ENCODE measurements at regions not wholly inside any gene's neighbourhood (a gene's known extent, or its start where the extent isn't known, plus 50 kb on each side); places are given as distances from the start of the nearest gene placed in this dataset.
"Not testable (repeated sequence)": the region's sequence is repeated elsewhere in the genome, so short reads cannot be mapped to it uniquely, and the experiment has no call there.

DNA sequence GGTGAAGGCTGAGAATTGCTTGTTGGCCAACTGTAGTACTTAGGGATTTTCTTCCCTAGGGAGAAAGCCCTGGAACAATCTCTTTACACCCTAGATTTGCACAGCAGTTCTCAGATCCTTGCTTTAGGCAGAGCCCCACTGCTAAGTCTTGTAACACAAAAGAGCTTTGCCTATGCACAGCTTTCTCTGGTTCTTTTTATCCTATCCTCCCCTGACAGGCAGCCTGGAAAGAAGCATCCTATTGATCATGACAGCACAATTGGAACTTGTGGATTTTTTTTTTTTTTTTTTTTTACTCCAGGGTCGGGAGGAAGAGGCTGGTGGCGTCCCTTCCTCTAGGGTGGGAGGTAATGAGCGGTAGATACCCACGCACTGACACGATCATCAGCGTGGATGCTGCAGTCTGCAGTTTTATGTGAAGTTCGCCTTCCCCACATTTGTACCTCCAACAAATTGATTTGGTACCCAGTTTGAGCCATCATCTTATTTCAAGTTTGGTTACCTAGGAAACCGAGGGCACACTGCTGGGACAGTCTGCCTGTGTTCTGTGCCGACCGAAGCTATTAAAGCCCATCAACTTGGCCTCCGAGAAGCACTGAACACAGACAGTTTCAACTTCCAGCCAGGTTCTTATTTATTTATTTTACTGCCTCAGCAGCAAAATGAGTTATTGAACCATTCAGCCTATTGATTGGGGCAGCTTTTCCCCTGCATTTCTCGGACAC is 110.1 kb downstream of the NRN1 start:
- DNase-seq (ENCODE audit: low spot score), result no peak

DNA sequence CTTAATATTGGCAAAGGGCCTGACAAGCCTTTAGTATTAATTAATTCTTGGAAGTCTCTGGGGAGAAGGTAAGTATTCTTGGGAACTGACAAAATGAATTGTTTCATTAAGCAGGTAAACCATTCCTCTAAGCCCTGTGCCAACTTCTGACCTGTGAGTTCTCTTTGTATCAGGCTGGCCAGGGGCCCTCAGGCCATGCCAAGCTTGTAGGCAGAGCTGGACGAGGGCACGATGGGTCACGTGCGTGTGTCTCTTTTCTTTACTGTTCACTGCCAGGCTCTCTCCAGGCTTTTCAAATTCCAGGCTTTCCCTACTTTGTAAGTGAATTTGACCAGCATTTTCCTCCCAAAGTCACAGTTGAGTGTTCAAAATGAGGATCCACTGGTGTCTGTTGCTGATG is 112.4 kb downstream of the NRN1 start:
- no peak for DNase-seq (ENCODE audit: low spot score)

DNA sequence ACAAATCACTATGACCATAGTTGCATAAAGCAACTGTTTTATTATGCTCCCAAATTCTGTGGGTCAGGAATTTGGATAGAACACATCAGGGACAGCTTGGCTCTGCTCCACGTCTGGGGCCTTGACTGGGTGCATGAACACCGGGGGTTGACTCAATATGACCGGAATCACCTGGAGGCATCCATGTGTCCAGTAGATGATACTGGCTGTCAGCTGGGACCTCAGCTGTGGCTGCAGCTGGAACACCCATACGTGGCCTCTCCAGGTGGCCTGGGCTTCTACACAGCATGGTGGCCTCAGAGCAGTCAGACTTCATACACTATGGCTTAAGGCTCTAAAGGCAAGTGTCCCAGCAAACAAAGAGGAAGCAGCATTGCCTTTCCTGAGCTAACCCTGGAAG is 113.4 kb downstream of the NRN1 start:
- no peak for DNase-seq (ENCODE audit: low spot score)

DNA sequence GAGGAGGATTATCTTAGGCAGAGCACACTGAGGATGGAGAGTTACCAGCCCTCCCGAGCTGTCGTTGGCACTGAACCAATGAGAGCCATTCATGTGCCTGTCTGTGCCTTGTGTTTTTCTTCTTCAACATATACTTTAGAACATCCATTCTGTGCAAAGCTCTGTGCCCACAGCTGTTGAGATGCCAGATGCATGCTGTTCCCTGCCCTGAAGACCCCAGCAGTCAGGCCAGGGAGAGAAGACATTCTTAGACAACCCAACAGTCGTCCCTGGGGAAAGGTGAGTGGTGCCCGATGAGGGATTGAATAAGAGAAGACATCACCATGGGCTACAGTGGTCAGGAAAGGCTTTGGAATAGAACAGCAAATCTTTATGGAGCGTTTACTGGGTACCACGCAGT is 114.1 kb downstream of the NRN1 start:
- DNase-seq (ENCODE audit: low spot score), result no peak

DNA sequence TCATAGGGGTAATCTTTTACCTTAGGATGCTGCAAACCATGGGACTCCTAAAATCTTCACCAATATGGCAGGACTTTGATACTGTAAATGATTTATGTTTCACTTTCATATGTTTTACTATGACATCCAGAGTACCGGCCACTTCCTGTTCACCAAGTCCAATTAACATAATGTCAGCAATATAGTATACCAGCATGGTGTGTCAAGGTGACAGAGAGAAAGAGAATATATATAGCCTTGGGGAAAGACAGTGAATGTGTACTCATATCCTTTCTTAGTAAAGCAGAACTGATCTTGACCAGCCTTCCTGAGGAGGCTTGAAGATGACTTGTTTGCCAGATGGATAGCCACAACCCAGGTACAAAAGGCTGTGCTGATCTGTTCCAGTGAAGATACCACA is 127.9 kb downstream of the NRN1 start:
- DNase-seq (ENCODE audit: low spot score), result no peak

DNA sequence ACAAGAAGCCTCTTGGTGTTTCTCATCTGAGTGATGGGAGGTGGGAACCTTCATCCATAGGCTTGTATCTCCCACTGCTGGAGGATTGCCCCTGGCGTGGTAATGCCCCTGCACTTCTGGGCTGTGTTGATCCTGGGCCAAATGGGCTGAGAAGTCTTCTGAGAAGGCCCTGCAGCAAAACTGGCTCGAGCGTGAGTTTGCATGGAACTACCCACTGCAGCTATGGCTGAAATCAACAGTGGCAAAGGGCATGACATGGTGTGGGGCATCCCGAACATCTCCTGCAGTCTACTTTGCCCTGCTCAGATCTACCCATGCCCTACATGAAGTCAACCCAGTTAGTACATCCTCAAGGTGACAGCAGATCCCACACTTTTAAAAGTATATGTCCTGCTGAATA is 130.6 kb downstream of the NRN1 start:
- DNase-seq (ENCODE audit: low spot score), result no peak

DNA sequence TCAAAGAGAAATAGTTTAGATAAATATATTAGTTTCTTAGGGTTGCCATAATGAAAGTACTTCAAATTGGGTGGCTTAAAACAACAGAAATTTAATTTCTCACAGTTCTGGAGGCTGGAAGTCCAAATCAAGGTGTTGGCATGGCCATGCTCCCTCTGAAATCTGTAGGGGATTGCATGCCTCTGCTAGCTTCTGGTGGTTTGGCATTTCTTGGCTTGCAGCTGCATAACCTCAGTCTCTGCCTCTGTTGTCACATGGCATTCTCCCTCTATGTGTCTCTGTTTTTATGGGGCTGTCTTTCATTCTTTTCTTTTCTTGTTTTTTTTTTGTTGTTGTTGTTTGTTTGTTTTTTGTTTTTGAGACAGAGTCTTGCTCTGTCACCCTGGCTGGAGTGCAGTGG is 132.7 kb downstream of the NRN1 start:
- DNase-seq (ENCODE audit: low spot score), result not testable (repeated sequence)

DNA sequence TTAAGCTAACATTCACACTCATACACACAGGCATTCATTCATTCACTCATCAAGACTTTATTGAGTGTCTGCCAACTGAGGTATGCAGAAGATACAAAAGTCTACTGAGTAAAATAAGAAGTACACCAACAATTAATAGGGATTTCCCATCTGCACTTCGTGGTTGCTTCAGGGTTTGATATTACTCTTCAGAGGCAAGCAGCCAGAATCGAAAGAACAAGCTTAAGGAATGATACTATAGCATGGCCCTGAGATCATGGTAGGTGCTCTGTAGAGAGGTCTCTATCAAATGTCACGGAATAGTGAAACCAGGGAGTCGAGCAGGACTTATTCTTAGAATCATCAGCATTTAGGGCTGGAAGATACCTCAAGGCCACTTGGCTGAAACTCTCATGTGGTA is 135.4 kb downstream of the NRN1 start:
- no peak for DNase-seq (ENCODE audit: low spot score)

DNA sequence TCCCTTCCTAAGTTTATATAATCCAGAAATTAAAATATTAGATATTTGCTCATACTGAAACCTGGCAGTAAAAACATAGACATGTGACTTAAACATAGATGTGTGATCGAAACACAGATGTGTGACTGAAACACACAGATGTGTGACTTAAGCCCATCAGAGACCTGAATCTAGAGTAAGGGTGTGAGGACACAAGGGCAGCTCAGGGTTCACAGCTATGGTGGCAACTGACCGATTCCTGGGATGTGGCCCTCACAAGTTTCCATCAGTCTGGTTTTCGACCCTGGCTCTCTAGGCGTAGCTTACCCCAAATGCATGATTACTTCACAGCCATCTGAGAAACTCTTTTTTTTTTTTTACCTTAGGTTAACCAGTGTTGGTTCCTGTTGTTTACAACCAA is 137.0 kb downstream of the NRN1 start:
- no peak for DNase-seq (ENCODE audit: low spot score)

DNA sequence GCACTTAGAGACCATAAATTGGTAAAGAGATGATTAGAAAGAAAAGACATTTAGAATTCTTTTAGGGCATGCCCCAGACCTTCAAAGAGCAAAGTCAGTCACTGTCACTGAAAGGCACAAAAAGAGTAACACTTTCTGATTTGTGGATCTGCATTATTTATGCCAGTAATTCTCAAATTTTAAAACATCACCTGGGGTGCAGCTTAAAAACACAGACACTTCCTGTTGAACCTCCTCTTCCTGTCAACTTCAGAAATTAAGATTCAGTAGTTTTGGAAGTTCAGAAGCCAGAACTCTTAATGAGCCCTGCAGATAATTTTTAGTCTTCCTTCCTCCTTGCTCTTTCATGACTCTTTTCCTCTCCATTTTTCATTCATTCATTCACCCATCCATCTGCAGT is 137.5 kb downstream of the NRN1 start:
- DNase-seq (ENCODE audit: low spot score), result peak; percentile 10

DNA sequence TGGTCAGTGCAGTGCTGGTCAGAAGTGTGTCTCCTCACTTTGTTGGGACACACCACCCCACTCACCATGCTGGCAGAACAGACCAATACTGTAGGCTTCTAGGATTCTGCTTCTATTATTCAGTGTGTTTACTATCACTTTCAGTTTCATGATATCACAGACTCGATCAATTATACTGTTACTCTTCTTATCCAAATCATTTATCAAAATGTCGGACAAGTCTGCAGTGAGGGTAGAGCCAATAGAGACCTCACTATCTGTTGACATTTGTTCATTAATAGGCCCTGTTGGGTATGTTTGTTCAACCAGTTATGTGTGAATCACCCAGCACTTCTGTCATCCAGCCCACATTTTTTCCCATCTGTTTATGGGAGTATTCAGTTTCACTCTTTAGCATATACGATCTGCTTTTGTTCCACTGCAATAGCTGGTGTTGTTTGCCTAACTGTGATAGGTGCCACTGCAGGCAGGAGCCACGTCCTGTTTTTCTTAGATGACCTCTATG is 140.1 kb downstream of the NRN1 start:
- DNase-seq (ENCODE audit: low spot score), result peak; percentile 28

DNA sequence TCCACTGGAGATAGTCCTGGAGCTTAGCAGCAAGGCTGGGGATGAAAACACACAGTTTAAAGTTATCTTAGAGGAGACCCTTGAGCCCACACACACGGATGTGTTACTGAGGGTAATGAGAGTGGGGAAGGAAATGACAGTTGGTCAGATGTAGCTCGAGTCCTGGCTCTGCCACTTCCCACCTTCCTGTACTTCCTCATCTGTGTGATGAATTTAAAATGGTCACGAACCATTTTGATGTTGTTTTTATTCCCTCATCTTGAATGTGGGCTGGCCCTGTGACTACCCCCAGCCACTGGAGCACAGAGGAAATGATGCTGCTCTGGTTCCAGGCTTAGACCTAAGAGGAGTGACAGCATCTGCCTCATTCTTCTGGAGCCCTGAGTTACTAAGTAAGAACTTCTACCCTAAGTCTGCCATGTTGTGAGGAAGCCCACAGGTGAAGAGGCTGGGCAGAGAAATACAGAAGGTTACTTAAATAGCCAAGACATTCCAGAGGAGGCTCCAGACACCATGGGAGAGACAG is 141.2 kb downstream of the NRN1 start:
- DNase-seq (ENCODE audit: low spot score), result no peak

DNA sequence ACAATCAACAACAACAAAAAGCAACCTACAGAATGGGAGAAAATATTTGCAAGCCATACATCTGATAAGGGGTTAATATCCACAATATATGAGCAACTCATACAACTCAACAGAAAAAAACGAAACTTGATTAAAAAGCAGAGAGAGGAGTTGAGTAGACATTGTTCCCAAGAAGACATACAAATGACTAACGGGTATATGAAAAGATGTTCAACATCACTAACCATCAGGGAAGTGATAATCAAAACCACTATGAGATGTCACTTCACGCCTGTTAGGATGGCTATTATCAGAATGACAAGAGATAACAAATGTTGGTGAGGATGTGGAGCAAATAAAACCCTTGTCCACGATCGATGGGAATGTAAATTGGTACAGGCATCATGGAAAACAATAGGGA is 145.9 kb downstream of the NRN1 start:
- DNase-seq (ENCODE audit: low spot score), result no peak

DNA sequence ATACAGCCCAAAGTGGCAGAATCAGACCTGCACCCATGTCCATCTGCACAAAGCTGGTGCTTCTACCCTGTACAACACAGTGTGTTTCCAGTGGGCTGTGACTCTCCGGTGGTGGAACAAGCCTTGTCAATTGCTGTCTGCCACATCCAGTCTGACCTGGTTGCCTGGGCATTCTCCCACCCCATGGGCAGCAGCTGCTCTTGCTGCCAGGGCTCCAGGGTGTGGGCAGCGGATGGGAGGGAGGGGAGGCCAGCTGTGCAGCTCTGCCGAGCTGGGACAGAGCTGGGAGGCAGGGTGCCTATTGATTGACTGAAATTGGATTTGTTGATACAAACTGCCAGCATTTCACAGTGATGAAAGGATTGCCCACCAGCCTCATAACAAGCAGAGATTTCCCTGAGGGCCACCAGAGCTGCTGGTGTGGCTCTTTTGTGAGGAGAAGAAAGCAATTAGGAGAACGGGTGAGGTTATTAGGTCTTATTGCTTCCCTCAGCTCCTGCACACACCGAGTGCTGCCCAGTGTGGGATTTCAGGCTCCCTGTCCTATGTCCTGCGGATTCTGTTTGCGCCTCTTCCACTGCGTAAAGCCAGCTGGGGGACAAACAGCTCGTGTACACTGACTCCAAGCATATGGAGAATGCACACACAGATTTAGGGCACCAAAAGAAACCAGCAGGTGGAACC is 150.8 kb downstream of the NRN1 start:
- no peak for DNase-seq (ENCODE audit: low spot score)

DNA sequence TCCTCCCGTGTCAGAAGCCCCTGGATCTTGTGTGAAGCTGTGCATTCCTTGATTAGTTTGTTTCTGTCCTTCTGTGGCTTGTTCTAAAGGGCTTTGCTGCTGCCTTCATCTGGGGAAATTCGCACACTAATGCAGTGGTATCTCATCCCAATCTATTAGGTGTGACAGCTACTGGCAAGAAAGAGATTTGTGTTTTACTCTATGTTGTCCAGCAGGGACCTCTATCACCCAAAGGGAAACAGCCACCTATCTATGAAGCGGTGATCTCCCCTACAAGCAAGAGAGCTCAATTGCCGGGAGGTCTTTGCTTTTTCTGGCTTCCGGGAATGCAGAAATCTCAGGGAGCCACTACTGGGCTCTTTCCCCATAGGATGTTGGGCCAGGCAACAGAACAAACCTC is 151.8 kb downstream of the NRN1 start:
- DNase-seq (ENCODE audit: low spot score), result no peak

DNA sequence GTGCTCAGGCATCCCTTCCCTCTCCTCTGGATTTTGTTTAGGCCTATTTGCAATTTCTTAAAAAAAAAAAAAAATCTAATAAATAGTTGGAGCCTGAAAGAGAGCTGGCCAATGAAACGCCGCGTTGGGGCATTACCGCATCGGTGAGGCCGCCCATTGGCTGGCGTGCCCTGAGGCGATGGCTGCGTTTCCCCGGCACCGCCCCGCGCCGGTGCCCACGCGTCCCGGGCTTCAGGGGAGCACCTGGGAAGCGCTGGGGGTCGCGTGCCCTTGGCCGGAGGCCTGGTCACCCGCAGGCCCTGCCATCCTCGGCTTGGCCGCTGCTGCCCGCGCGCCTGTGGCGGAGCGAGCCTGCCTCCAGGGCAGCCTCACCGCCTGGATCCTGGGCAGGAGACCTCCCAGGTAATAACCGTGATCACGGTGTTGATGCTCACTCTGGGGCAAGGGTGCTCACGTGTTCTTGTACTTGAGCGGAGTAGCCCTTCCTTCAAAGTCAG is 155.4 kb downstream of the NRN1 start:
- DNase-seq (ENCODE audit: low spot score), result peak; percentile 65

DNA sequence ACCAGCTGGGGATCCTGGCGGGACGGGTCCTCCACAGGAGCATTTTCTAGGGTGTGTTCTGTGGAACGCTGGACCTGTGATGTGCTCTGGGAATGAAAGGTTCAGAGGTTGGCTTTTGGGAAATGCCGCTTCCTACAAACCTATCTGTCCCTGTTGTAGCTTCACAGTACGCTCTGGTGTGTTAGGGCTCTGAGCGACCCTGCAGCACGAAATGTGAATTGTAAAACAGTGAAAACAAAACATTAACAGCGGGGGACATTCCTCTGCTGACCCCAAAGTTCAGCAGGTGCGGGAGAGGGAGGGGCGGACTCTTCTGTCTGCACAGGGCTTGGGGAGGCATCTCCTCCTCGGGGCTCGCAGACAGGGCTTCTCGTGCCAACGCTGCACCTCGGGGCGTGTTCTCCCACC is 155.9 kb downstream of the NRN1 start:
- no peak for DNase-seq (ENCODE audit: low spot score)

DNA sequence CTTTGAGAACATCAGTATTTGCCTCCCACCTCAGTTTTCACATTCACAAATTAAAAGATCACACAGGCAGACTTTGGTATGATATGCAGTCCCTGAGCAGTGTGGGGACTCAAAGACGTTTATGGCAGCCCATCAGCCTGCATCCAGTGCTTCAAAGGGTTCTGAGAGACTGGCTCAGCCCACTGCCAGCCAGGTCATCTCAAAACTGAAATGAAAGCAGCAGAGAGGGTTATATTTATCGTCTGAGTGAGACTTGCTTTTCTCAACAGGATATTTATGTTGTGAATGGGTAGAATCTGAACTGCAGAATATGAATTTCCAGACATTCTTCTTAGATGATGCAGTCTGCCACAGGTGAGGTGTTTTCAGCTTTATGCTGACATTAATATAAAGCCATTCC is 159.8 kb downstream of the NRN1 start:
- no peak for DNase-seq (ENCODE audit: low spot score)

DNA sequence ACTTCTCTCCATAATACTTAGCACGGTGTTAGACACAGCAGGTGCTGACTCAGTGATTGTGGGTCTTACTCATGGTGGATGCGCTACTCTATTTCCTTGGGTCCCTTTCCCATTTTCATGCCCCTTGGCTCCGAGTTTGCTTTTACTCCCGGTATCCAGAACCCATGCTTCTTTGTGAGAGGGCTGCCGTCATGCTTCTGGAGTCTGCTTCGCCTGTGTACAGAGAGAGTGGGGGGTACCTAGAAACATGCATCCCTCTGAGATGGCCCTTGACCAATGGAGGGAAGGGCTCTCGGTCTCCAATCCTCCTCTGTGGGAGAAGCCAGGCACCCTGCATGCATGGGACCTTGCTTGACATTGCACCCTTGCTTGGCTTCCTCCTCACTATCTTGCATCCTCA is 160.4 kb downstream of the NRN1 start:
- no peak for DNase-seq (ENCODE audit: low spot score)

DNA sequence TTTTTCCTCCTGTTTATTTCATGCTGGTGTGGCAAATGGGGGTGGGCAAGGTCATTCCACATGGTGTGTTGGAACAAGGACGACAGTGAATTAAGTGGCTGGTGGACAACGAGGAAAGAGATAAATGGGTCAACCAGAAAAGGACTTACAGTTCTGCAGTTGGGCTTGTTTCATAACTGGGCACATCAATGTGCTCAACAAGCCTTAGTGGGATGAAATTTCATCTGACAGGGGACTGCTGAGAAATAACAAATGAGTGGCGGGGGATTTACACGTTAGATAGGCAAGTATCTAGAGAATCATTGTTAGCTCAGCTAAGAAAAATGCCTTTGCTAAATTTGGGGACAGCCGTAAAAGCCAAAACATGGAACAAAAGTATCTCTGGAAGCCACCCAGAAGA is 163.6 kb downstream of the NRN1 start:
- no peak for DNase-seq (ENCODE audit: low spot score)

DNA sequence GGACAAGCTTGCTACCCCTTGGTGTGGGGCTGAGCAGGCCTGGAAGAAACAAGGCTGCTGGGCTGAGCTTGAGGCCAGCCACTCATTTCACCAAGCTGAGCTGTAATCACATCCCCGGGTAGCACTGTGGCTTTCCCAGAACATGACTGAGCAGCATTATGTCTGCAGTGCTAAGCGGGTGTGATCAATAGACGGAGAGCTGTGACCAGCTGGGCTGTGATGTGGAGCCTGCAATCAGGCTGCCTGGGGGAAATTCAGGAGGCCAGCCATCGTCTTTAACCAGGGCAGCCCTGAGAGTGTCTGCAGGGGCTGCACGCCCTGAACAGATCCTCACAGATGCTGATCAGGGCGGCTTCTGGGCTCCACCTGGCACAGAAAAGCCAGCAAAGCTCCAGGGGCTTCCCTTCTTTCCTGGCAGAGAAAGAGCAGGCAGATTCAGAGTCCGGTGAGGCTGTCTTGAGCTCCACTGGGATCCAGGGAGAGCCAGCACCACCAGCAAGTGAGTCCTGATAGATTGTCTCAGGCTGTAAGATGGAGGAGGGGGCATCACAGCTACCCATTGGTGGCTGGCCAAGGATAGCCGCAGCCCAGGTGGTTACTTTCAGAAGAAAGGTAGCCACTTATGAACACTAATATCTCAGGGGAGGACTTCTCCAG is 165.9 kb downstream of the NRN1 start:
- DNase-seq (ENCODE audit: low spot score), result no peak

DNA sequence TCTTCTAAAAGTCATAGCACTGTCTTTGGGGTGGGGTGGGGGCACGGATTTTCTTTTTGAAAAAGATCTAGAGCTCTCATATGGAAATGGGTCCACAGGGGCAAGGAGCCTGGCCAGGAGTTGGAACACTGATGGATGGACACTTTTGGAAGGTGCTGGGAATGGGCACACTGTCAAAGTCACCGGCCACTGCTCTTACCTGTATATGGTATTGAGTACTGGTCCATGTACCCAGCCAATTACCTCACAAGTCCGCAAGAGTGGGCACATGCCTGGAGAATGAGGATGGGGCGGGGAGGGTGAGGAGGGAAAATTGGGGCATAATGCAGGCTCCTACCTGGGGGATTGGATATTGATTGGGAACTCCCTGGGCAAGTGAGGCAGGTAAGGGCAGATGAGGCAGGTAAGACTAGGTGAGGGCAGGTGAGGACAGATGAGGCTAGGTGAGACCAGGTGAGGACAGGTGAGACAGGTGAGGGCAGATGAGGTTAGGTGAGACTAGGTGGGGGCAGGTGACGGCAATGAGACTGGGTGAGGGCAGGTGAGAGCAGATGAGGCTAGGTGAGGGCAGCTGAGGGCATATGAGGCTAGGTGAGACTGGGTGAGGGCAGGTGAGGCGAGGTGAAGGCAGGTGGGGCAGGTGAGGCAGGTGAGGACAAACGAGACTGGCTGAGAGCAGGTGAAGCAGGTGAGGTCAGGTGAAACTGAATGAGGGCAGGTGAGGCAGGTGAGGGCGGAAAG is 167.9 kb downstream of the NRN1 start:
- no peak for DNase-seq (ENCODE audit: low spot score)
